Tibial nerve (tissue), 3 donors: ENCODE measurements at regions not wholly inside any gene's neighbourhood (a gene's known extent, or its start where the extent isn't known, plus 50 kb on each side); places are given as distances from the start of the nearest gene placed in this dataset.
"Not testable (repeated sequence)": the region's sequence is repeated elsewhere in the genome, so short reads cannot be mapped to it uniquely, and the experiment has no call there.

Source experiments
- CTCF ChIP-seq, 5 experiments: fragments of 200-600 bp in 3 of 5; fragments of 450-650 bp in 2 of 5; sonication (generic) in 3 of 5; IDR thresholded peaks; one replicate each; pipeline ENCODE4 v1.5.1; 2016 to 2019; ENCODE audit warnings: antibody characterized with exemption in 5 of 5, mild to moderate bottlenecking in 3 of 5, moderate library complexity in 2 of 5
- POLR2A ChIP-seq, 2 donors: fragments of 450-650 bp; IDR thresholded peaks; one replicate each; pipeline ENCODE4 v1.6.1; 2017; ENCODE audit warnings: antibody characterized with exemption in 2 of 2, mild to moderate bottlenecking in 2 of 2, moderate library complexity in 2 of 2

- not testable (repeated sequence) for TF ChIP-seq POLR2A, CTCF (IDR thresholded peaks at IDR 0.05)
These were observed 301.2 kb upstream of the RGS6 start for GRCh38 chr14:71631030-71631429.
